Renal cortex interstitium (tissue), 11 donors: ENCODE measurements at regions not wholly inside any gene's neighbourhood (a gene's known extent, or its start where the extent isn't known, plus 50 kb on each side); places are given as distances from the start of the nearest gene placed in this dataset.
"Not testable (repeated sequence)": the region's sequence is repeated elsewhere in the genome, so short reads cannot be mapped to it uniquely, and the experiment has no call there.

Experiments
- DNase-seq, 11 donors: peaks; one replicate each; pipeline ENCODE4 v3.0.0-alpha.2; 2013; ENCODE audit warnings: low read depth in 9 of 11, low spot score in 4 of 11; ENCODE audit errors: extremely low read depth in 1 of 11

- no peak for DNase-seq
Measured at GRCh38 chr4:147206807-147207206, 261.1 kb upstream of the TTC29 start.

GRCh38 chr4:147207911-147208310 is 262.2 kb upstream of the TTC29 start:
- DNase-seq, result no peak

- no peak for DNase-seq
Measured at GRCh38 chr4:147217655-147218054, 263.2 kb upstream of the EDNRA start.

GRCh38 chr4:147219145-147219544 is 261.8 kb upstream of the EDNRA start:
- no peak for DNase-seq

- no peak for DNase-seq
Measured at GRCh38 chr4:147220833-147221232, 260.1 kb upstream of the EDNRA start.

GRCh38 chr4:147222906-147223305 is 258.0 kb upstream of the EDNRA start:
- DNase-seq, result no peak

- DNase-seq, result no peak
Measured at GRCh38 chr4:147223576-147223975, 257.3 kb upstream of the EDNRA start.

GRCh38 chr4:147236806-147237205 is 244.1 kb upstream of the EDNRA start:
- DNase-seq, result no peak

GRCh38 chr4:147244786-147245185 is 236.1 kb upstream of the EDNRA start:
- DNase-seq, result no peak

GRCh38 chr4:147246096-147246495 is 234.8 kb upstream of the EDNRA start:
- no peak for DNase-seq

GRCh38 chr4:147246528-147246927 is 234.4 kb upstream of the EDNRA start:
- DNase-seq, result not testable (repeated sequence)

GRCh38 chr4:147247579-147247978 is 233.3 kb upstream of the EDNRA start:
- no peak for DNase-seq

- no peak for DNase-seq
Measured at GRCh38 chr4:147250062-147250461, 230.8 kb upstream of the EDNRA start.

- not testable (repeated sequence) for DNase-seq
Measured at GRCh38 chr4:147255268-147255667, 225.6 kb upstream of the EDNRA start.

GRCh38 chr4:147259271-147259670 is 221.6 kb upstream of the EDNRA start:
- not testable (repeated sequence) for DNase-seq

GRCh38 chr4:147284256-147284835 is 196.6 kb upstream of the EDNRA start:
- DNase-seq, result peak in 4 of 11 donors; percentile 23 to 46 (median 30)

GRCh38 chr4:147284935-147285334 is 196.0 kb upstream of the EDNRA start:
- DNase-seq, result no peak

- no peak for DNase-seq
Measured at GRCh38 chr4:147285751-147286150, 195.1 kb upstream of the EDNRA start.

GRCh38 chr4:147286846-147287587 is 193.9 kb upstream of the EDNRA start:
- DNase-seq, result no peak

GRCh38 chr4:147287588-147287890 is 193.4 kb upstream of the EDNRA start:
- no peak for DNase-seq

- no peak for DNase-seq
Measured at GRCh38 chr4:147288512-147288911, 192.4 kb upstream of the EDNRA start.
